NCI-H1092 (cell line): ENCODE measurements at regions not wholly inside any gene's neighbourhood (a gene's known extent, or its start where the extent isn't known, plus 50 kb on each side); places are given as distances from the start of the nearest gene placed in this dataset.

Source experiments
- DNase-seq: peaks from one replicate; lab custom pipeline; 2025; lab: John Stamatoyannopoulos, UW

DNA sequence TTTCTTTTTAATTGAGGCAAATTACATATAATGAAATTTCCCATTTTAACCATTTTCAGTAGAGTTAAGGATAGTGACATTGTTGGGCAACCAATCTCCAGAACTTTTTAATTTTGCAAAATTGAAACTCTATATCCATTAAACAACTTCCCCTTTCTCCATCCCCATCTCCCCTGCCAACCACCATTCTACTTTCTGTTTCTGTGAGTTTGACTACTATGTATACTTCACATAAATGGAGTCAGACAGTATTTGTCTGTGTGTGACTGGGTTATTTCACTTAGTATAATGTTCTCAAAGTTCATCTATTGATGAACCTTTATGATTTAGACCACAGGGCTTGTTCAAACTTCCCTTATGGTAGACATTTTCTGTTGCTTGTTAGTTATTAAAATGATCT, 364.5 kb upstream of the MAD2L1 start:
- DNase-seq, result no peak

DNA sequence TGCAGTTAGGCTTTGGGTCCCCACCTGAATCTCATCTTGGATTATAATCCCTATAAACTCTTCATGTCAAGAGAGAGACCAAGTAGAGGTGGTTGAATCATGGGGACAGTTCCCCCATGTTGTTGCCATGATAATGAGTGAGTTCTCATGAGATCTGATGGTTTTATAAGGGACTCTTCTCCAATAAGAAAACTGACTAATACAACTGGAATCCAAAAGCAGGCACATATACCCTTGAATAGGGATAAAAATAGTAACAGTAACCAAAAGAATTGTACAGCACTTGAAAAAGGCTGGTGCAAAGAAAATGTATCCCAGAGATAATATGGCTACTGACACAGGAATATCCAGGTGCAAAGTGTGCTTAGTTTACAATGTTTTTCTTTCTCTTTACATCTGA, 351.5 kb upstream of the MAD2L1 start:
- no peak for DNase-seq

DNA sequence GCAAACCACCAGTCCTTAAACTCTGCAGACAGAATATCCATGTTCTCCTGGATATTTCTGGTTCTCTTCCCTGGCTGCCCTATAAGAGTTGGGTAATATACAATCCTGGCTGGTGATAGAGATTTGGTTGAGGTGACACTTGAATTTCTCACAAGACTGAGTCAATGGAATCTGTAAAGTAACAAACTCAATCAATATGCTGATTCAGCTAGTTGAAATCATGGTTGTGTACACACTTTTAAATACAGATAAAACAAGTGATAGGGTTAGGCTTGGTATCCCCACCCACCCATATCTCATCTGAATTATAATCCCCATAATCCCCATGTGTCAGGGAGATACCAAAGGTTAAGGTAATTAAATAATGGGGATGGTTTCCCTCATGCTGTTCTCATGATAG, 349.2 kb upstream of the MAD2L1 start:
- no peak for DNase-seq

DNA sequence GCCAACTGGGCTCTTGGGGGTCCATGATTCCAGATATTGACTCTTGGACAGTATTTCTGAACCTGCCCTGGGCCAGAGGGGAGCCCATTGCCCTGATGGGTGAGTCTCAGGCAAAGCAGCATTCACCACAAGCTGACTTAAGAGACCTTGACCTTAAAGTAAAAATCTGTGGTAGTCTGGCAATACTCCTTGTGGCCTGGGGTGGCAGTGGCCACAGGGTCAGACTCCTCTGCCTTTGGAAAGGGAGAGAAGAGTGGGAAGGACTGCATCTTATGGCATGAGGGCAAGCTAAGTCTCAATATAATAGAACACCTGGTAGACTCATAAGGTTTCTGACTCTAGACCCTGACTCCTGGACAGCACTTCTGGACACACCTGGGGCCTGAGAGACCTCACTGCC, 340.3 kb upstream of the MAD2L1 start:
- no peak for DNase-seq

DNA sequence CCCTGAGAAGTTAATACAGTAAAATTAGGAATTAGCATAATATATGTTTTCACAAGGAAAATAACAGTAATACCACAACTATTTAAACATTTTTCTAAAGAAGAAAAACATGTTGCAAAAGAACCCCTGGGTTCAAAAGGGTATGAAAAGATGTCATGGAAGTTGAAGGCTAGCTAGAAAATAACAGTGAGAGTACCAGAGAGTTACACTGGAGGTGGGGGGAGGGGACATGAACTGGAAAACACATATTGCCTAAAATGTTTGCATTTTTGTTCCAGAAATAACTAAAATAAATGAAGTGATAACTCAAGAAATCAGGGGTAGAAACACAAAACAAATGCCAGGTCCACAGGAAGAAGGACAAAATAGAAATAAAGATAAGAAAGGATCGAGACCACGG, 336.6 kb upstream of the MAD2L1 start:
- no peak for DNase-seq

DNA sequence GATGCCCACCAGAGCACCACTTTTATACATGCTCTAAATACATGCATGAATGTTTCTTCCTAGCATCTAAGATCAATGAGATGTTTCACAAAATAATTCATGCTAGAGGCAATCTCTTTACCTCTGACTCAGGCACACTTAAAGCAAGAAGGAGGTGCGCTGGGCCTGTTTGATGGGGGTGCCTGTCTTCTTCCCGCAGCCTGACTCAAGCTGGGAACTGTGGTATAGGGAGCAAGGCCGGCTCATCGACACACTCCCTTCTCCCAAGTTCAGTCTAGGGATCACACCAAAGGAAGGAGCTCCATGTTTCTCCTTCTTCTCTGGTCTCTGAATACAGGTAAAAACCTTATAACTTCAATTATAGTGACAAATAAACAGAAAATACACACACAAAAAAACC, 333.8 kb upstream of the MAD2L1 start:
- no peak for DNase-seq

DNA sequence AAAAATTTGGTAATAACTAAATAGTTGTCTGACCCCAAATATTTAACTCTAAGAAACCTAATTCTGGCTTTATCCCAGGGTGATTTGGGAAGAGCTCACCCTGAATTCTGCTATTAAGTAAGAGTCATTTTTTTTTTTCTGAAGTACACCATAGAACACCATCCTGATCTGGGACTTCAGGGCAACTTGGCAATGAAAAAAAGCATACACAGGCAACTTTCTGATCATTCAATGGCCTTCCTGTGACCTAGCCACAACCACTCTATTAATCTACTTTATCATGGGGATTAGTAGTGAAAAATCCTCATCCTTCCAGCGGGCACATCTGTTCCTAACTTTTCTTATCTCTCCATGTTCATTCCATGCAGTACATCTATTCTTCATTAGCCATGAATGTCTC, 333.2 kb upstream of the MAD2L1 start:
- DNase-seq, result no peak

DNA sequence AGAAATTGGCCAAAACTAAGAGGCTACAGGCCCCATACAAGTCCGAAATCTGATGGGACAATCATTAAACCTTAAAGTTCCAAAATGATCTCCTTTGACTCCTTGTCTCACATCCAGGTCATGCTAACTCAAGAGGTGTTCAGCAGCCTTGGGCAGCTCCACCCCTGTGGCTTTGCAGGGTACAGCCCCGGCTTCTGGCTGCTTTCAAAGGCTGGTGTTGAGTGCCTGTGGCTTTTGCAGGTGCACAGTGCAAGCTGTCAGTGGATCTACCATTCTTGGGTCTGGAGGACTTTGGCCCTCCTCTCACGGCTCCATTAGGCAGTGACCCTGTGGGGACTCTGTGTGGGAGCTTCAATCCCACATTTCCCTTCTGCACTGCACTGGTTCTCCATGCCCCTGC, 329.1 kb upstream of the MAD2L1 start:
- DNase-seq, result no peak

DNA sequence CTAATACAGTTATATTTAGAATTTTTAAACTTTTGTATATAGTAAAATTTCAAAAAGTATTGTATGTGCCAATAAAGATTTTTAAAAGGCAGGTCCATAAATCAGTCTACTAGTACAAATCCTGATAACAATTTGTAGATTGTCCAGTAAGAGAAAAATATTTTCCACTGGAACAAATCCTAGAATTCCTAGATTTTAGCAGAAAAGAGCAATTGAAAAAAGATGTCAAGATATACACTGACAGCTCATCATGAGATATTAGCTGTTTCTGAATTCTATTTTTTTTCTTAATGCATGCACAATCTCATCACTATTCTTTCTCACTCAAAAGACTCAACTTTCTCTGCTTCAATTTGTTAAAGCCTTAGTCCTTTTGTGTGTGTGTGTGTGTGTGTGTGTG, 289.2 kb upstream of the MAD2L1 start:
- DNase-seq, result no peak

DNA sequence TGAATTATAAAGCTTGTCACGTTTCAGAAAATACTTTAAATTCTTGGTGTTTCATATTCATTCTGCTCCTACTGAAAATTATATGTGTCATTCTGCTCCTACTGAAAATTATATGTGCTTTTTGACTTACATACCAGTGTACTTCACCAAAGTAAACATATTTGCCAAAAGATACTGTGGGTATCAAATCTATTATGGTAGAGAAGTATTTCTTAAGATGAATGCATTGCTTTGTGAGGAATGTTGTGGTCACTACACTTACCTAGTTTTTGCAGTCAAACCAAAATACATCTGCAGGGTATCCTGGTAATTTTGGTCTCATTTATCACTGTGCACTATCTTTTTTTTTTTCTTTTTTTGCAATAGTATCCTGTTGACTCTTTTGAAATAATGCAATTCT, 287.7 kb upstream of the MAD2L1 start:
- DNase-seq, result no peak

DNA sequence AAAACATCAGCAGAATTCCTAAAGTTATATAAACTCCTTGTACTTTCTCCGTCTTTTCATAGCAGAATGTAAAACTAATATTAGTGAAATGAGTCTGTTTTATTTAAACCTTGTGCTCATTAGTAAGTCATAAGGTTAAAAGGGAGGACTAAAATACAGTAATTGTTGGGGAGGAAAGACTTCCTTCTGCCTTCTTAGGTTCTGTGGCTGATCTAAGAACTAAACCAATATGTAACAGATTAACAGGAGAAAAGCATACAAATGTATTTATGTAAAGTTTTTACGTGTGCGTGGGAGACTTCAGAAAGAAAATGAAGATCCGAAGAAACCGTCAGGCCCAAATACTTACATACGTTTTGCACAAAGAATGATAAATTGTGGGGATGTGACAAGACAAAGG, 286.6 kb upstream of the MAD2L1 start:
- DNase-seq, result no peak

DNA sequence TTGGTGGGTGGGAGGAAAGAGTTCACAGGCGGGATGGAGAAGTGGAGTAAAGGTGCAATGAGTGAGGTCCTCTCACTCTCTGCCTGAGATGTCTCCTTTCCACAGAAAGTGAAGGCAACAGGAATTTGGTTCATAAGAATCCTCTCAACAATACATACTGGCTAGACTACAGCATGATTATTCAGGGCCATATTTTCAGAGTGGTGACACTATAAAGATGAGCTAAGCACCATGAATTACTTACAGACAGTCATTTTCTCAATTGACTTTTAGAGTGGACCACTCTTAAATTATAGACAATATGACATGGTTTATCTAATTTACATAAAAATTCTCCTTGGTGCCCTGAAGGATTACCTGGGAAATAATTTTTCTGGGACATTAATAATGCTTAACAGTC, 286.1 kb upstream of the MAD2L1 start:
- DNase-seq, result no peak

DNA sequence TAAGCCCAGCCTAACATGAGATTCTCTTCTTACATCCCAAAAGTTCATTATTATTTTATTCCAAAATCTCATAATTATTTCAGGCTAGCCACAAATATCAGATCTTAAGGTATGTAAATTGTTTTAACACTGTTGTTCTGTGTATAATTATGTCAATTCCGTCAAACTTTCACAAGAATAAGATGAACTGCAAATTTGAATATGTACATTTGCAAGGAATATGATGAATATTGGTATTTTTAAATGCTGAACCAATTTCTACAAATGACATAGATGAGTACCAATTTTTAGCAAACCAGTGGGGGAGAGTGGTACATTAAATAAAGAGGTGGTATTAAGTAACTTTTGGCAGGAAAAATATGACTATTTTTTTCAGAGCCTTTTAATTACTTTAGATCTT, 282.3 kb upstream of the MAD2L1 start:
- DNase-seq, result no peak

DNA sequence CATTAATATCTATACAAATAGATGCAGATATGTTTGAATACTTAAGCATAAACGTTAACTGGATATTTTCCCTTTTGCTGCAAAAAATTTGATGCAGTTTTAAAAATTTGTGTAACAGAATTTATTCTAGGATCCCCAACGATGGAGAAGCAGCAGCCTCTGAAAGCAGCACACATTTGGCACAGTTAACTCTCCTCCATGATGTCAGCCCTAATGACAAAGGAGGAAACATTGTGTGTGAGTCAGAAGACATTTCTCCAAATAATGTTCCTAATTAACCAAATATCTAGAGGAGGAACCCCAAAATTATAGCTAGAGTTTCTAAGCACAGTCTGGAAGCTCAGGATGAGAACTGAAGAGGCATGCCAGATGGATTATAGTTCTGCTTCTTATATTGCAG, 281.9 kb upstream of the MAD2L1 start:
- no peak for DNase-seq

DNA sequence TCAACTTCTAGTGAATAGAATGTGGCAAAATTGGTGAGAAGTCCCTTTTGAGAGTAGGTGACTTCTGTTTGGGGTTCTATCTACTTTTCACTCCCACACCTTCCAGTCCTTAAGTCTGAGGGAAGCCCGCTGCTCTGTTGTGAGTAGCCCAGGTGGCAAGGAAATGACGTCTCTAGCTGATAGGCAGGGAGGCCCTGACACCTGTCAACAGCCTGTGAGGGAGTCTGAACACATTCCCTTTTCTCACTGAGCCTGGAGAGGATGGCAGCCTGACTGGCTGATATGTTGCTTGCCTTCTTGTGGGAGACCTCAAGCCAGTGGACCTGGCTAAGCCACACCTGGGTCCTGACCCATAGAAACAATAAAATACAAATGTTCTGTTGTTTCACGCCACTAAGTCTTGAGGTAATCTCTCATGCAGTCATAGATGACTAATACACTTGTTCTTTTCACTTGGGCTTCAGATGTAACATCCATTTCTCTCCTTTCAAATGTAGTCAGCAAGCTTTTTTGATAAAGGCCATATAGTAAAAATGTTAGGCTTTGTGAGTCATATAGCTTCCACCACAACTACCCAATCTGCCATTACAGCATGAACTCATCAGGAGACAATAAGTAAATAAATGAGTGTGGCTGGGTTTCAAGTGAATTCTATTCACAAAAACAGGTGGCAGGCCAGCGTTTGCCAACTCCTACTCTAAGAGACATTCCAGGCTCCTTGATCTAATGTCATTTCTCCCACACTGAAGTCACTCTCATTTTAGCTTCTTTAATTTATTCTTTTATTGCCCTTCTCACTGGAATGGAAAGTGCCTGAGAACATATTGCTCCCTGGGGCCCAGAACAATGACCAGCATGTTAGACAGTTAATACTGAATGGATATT, 265.1 kb upstream of the MAD2L1 start:
- no peak for DNase-seq

DNA sequence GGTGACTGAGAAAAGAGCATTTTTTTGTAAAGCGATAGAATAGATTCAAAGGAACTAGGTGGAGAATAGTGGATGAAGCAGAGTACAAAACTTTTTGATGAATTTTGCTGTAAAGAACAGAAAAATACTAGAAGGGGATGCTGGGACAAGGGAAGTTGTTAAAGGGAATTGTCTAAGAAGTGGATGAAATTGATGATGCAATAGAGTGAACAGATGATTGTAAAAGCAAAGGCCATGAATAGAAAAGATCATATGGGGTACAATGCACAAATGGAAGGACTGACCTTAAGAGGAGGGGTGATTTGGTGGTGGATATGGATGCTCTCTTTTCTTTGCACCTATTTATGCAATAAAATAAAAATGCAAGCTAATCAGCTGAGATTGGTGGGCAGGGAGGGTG, 262.7 kb upstream of the MAD2L1 start:
- DNase-seq, result no peak

DNA sequence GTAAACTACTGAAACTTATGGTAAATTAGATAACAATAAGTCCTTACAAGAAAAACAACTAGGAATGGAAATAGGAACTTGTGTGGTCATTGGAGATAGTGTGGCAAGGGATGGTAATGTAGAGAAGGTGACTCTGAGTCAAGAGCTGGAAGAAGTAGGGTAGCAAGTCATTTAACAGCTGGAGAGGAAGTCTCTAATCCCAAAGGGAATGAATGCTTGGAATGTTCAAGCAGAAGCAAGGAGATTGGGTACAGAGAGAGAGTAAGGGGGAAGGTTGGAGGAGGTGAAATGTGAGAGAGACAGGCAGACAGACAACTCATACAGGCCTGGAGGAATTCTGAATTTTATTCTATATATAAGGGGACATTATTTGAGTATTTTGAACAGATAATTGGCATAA, 260.6 kb upstream of the MAD2L1 start:
- DNase-seq, result no peak

DNA sequence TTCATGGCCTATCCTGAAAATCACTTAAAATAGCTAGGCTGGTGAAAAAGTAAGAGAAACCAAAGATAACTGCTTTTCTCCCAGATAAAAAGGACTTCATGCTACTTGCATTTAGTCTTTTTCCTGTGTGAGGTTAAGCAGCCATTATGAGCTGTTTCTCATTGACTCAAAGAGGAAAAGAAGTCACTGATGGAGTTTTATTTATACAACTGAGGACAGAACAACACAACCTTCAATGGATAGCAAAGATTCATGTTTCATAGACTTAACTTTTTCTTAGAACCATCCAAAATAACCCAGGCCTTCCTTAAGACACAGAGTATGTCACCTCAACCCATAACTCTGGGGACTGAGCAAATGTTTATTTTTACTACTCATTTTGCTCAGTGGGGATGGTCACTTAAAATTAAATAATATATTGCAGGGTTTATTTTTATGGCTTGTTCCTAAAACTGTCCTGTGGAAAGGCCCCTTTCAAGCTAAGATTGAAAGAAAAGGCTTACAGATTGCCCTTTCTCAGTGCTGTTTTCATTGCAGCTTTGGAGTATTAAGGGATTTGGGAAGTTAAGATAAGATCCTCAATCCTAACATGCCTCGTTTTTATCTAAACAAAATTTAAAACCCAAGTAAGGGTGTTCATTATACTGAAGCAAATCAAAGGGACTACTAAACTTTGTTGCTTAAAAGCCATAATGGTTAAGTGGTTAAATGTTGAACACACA, 252.6 kb upstream of the MAD2L1 start:
- DNase-seq, result no peak

DNA sequence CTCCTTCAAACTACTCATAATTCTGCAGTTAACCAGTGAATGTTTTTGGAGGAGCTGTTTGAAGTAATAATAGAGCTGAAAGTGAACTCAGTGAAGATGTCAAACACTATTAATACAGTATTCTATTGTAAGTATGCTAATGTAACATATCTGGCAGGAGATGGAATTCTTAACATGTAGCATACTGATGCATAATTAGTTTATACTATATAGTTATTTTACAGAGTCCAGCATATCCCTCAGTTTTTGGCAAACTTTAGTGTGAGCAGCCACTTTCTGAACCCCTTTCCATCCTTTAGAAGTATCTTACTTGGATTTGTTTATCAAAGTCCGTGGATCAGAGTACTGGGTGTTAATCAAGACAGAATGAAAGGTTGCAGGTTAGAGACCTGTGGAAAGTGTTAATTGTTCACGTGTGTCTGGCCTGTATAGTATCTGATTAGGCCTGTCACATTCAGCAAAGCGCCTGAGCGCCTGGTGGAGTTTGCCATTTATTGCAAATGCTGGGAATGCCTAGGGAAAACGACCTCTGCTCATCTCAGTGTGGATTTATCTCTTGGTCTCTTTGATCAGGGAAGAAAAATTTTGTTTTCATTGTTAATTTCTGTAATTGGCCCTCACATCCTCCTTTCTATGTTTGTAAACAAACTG, 251.7 kb upstream of the MAD2L1 start:
- no peak for DNase-seq

DNA sequence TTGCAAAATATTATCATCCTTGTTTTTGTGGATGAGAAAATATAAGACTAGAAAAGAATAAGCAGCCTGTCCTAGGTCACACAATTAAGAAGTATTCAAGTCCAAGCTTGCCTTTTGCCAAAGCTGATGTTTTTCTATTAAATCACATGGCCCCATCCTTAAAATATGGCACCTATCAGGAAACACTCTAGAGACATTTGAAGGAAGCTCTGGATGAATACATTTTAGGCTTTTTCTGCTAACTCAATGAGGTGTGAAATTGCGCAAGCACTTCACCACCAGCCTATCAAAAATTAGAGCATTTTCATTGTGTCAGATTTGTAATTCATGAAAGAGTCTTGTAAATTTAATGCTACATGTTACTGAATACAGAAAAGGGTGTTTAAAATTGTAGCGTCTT, 251.1 kb upstream of the MAD2L1 start:
- DNase-seq, result no peak

DNA sequence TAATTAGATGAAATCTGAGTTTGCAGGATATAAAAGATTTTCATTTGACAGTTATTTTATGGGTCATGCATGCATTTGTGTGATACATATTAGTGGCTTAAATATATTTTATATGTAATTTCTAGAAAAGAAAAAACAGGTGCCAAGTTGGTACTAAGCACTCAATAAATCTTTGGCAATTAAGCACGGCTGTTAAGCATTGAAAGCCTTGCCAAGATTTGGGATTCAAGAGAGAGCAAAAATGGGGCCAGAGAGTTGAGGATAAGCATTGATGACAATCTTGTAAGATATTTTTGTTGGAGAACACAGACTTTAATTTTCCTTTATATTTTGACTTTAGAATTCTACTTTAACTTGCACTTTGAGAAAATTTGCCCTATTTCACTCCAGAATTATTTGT, 249.8 kb upstream of the MAD2L1 start:
- DNase-seq, result no peak

DNA sequence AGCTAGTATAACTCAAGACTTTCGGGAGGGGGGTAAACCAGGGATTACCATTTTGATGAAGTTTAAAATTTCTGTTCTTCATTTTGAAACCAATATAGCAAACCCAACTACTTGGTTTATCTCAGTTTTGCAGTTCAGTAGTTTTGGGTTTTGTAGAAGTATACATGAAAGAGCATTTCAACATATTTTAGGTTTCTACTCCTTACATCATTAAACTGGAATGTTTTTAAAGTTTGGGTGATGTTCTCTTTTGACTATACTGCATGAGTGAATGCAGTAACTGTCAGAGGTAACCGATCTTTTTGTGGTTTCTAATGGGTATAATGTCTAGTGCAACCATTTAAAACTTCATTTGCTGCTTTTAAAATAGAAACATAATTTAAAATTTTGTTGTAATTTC, 248.3 kb upstream of the MAD2L1 start:
- no peak for DNase-seq

DNA sequence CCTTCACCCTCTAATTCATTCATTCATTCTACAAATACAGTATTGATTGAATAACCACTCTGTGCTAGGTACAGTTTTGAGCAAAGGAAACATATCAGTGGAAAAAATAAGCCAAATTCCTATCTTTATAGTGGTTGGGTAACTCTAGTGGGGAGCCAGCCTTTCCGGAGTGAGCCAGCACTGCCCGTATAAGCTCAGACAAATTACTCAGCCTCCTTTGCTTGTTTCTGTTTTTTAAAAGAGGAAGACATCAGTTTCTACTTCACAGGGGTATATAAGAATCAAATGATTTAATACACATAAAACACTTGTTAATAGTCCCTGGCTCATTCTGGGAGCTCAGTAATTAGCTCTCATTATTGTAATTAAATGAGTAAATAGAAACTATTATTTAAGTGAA, 238.2 kb upstream of the MAD2L1 start:
- DNase-seq, result no peak
